Uterus (tissue), 3 donors: ENCODE measurements at regions not wholly inside any gene's neighbourhood (a gene's known extent, or its start where the extent isn't known, plus 50 kb on each side); places are given as distances from the start of the nearest gene placed in this dataset.

ENCODE experiments used
- DNase-seq, 2 donors: peaks; one replicate each; pipeline ENCODE4 v3.0.0-alpha.2; 2019 to 2020
- H3K27ac ChIP-seq, 2 donors: fragments of 200-600 bp; sonication (generic); 1 replicate in 1 of 2; 2 replicates in 1 of 2; pipeline ENCODE4 v1.5.1; 2016 to 2018
- H3K27me3 ChIP-seq, 2 donors: fragments of 200-600 bp; sonication (generic); one replicate each; pipeline ENCODE4 v1.5.1; 2018 to 2019; ENCODE audit warnings: control low read depth in 1 of 2
- H3K36me3 ChIP-seq, 2 donors: fragments of 200-600 bp; sonication (generic); one replicate each; pipeline ENCODE4 v1.5.1; 2019; ENCODE audit warnings: control low read depth in 1 of 2
- H3K4me1 ChIP-seq, 2 donors: fragments of 200-600 bp; sonication (generic); one replicate each; pipeline ENCODE4 v1.5.1; 2018 to 2019; ENCODE audit warnings: control low read depth in 1 of 2
- H3K4me3 ChIP-seq, 2 donors: fragments of 200-600 bp; sonication (generic); 1 replicate in 1 of 2; 2 replicates in 1 of 2; pipeline ENCODE4 v1.5.1; 2018 to 2019; ENCODE audit warnings: mild to moderate bottlenecking in 1 of 2
- H3K9me3 ChIP-seq, 2 donors: fragments of 200-600 bp; sonication (generic); one replicate each; pipeline ENCODE4 v1.5.1; 2019; ENCODE audit warnings: control low read depth in 1 of 2
- POLR2A ChIP-seq, 2 donors: fragments of 450-650 bp; IDR thresholded peaks; one replicate each; pipeline ENCODE4 v1.6.1; 2016; ENCODE audit warnings: antibody characterized with exemption in 2 of 2, mild to moderate bottlenecking in 1 of 2, moderate library complexity in 1 of 2
- intact Hi-C: fragments of 100-400 bp; cut with DNase I; formaldehyde crosslinking; loops from one replicate; pipeline ENCODE4 v1.15.1; 2023; ENCODE audit warnings: low total_unique reads
- TF ChIP-seq, protein P1 (sequence below), 4 experiments: fragments of 200-600 bp in 2 of 4; fragments of 450-650 bp in 2 of 4; sonication (generic) in 2 of 4; IDR thresholded peaks; one replicate each; pipeline ENCODE4 v1.5.1; 2016 to 2019; ENCODE audit warnings: antibody characterized with exemption in 4 of 4, mild to moderate bottlenecking in 2 of 4, moderate library complexity in 1 of 4
- donor health status: DM: yes; HTN: yes; CAD: no.

DNA sequence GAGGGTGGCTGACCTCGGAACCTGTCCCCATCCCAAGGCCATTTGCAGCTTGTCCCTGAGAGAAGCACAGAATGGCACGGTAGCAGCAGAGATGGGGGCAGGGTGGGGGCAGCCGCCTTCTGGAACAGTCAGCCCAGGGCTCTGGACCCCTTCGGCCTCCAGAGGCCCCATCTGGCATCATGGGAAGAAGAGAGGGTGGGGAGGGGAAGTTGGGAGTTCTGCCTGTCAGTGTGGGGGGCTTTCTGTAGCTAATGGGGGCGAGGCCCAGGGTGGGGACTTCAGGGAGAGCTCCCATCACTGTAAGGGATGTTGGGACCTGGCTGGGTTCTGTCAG is 62.9 kb upstream of the ADRA2C start:
- intact Hi-C loops = no loop called here
- Histone ChIP-seq H3K27ac (no peak overlapping the region), H3K9me3 (no peaks in the 10 kb centered on the region), H3K36me3 (no peaks in the 10 kb centered on the region), H3K4me1 (peaks cover 0 to 11% of the 10 kb centered on the region in 2 donors), H3K4me3 (no peak overlapping the region), H3K27me3 (no peaks in the 10 kb centered on the region)
- DNase-seq = no peak
- TF ChIP-seq, protein P1, sequence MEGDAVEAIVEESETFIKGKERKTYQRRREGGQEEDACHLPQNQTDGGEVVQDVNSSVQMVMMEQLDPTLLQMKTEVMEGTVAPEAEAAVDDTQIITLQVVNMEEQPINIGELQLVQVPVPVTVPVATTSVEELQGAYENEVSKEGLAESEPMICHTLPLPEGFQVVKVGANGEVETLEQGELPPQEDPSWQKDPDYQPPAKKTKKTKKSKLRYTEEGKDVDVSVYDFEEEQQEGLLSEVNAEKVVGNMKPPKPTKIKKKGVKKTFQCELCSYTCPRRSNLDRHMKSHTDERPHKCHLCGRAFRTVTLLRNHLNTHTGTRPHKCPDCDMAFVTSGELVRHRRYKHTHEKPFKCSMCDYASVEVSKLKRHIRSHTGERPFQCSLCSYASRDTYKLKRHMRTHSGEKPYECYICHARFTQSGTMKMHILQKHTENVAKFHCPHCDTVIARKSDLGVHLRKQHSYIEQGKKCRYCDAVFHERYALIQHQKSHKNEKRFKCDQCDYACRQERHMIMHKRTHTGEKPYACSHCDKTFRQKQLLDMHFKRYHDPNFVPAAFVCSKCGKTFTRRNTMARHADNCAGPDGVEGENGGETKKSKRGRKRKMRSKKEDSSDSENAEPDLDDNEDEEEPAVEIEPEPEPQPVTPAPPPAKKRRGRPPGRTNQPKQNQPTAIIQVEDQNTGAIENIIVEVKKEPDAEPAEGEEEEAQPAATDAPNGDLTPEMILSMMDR (IDR thresholded peaks at IDR 0.05) = no peak
- no peak for TF ChIP-seq POLR2A (IDR thresholded peaks at IDR 0.05)

DNA sequence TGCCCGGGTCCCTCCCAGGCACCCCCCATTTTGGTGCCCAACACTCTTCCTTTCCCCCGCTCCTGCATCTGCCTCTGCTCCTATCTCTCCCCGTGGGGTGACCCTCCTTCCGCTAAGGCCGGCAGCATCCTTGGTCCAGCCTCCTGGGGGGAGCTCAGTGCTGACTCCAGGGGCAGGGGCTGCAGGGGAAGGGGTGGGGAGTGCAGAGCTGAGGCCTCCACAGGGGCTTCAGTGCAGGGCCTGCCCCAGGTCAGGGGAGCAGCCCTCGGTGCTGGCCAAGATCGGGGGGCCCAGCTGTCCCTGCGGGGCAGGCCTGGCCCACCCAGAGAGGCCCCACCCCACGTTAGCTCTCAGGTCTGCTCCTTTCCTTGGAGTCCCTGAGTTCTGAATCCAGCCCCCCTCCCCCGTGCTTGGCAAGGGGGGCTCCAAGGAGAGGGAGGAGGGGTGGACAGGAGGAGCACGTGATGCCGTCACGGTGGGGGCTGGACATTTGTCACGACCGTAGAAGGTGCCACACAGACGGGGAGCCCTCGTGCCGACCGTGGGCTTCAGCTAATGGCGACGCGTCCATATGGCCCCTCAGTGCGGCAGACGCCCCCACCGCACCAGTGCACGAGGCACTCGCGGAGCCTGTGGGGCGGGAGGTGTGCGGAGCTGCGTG is 63.5 kb upstream of the ADRA2C start:
- Histone ChIP-seq H3K4me1 (peaks cover 0 to 6% of the 10 kb centered on the region in 2 donors), H3K9me3 (no peaks in the 10 kb centered on the region), H3K36me3 (no peaks in the 10 kb centered on the region), H3K4me3 (no peak overlapping the region), H3K27ac (no peak overlapping the region), H3K27me3 (no peaks in the 10 kb centered on the region)
- TF ChIP-seq POLR2A (IDR thresholded peaks at IDR 0.05) = no peak
- TF ChIP-seq, protein P1 (IDR thresholded peaks at IDR 0.05) = no peak
- intact Hi-C loops = no loop called here
- DNase-seq = no peak

DNA sequence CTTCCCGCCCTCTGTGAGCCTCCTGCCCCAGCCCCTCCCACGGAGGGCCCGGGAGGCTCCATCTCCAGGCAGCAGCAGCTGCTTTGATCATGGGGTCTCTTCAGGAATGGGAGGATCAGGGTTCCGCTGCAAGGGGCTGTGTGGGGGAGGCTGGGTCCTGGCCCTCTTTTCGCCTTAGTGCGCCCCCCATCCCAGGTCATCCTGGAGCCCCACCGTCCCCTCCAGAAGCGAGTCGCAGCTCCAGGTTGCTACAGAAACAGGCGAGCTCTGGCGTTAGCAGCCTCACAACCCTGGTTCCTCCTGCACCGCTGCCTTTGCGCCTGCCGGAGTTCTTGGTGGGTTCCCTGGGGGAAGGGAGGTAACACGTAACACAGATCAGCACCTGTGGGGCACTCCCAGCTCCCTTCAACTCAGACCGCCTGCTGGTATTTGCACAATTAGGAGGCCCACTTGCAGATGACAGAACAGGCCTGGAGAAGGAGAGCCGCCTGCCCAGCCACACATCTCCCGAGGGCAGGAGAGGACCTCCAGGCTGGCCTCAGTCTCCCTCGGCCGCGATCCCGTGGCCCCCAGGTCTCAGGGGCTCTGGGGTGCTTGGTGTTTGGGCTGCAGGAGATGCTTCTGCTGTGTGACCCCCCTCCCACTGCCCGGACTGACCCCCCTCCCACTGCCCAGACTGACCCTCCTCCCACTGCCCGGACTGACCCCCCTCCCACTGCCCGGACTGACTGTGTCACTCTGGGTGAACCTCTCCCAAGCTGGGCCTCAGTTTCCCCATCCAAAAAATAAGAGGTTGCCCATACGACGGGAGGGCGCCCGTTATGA is 64.2 kb upstream of the ADRA2C start:
- Histone ChIP-seq H3K27ac (no peak overlapping the region), H3K9me3 (no peaks in the 10 kb centered on the region), H3K36me3 (no peaks in the 10 kb centered on the region), H3K4me1 (no peaks in the 10 kb centered on the region), H3K4me3 (no peak overlapping the region), H3K27me3 (no peaks in the 10 kb centered on the region)
- no peak for DNase-seq
- TF ChIP-seq POLR2A (IDR thresholded peaks at IDR 0.05) = no peak
- TF ChIP-seq, protein P1 (IDR thresholded peaks at IDR 0.05) = no peak
- intact Hi-C loops = no loop called here

DNA sequence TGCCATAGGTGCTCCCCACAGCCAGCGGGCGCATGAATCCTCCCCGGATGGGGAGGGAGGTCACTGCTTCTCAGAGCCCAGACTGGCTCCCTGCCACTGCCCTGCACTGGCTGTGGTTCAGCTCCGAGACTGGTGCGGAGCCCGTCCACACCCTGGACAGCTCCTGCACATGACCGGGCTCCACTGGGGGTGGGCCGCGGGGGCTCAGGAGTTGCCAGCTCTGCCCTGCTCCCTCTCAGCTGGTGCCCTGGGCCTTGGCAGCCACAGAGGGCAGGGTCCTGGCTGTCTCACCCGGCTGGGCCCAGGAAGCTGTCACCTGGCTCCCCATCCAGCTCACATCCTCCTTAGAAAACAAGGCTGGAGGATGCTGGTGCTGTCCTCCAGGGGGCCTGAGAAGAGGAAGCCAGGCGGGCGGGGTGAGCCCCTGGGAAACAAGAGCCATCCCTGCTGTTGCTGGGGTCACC is 64.9 kb upstream of the ADRA2C start:
- Histone ChIP-seq H3K4me3 (no peak overlapping the region), H3K27me3 (no peaks in the 10 kb centered on the region), H3K27ac (no peak overlapping the region), H3K9me3 (no peaks in the 10 kb centered on the region), H3K36me3 (no peaks in the 10 kb centered on the region), H3K4me1 (no peaks in the 10 kb centered on the region)
- no peak for TF ChIP-seq POLR2A (IDR thresholded peaks at IDR 0.05)
- TF ChIP-seq, protein P1 (IDR thresholded peaks at IDR 0.05) = no peak
- DNase-seq = no peak
- intact Hi-C loops = no loop called here

DNA sequence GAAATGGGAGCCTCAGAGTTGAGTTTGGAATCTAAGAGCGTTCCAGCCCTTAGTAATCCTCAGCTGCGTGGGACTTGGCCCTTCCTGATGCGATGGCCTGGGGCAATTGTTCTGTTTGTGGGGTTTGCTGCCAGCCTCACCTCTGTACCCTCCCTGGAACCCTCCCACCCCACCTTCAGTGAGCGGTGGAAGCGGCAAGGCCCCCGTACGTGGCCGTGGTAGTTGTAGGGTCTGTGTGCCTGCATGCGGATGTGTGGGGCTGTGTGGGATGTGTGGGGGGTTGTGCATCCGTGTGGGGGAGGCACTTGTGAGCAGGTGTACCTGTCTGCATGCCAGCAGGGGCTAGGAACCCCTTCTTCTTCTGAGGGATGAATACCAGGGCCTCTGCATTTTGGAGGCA is 65.4 kb upstream of the ADRA2C start:
- no peaks in the 10 kb centered on the region for H3K9me3 ChIP-seq
- TF ChIP-seq POLR2A (IDR thresholded peaks at IDR 0.05) = no peak
- TF ChIP-seq, protein P1 (IDR thresholded peaks at IDR 0.05) = no peak
- DNase-seq = no peak
- no peaks in the 10 kb centered on the region for H3K36me3 ChIP-seq
- no peak overlapping the region for H3K4me3 ChIP-seq
- no peaks in the 10 kb centered on the region for H3K27me3 ChIP-seq
- intact Hi-C loops = no loop called here
- H3K27ac ChIP-seq = no peak overlapping the region
- no peaks in the 10 kb centered on the region for H3K4me1 ChIP-seq
